ENCODE measurements at regions not wholly inside any gene's neighbourhood (a gene's known extent, or its start where the extent isn't known, plus 50 kb on each side); places are given as distances from the start of the nearest gene placed in this dataset.

DNA sequence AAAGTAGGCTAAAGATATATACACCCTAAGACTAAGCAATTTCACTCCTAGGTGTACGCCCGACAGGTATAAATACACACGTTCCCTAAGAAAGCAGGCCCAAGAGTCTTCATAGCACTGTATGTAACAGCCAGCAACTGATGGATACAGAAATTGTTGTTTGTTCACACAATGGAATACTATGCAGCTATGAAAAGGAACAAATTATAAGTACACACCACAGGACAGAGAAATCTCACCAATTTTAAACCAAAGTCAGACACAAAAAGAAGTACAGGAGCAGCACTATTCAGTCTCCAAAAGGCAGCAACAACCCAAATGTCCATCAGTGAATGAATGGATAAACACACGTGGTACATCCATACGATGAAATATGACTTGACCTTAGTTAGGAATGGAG lies 106.1 kb downstream of the LITAF start:
- TF ChIP-seq, protein P1, sequence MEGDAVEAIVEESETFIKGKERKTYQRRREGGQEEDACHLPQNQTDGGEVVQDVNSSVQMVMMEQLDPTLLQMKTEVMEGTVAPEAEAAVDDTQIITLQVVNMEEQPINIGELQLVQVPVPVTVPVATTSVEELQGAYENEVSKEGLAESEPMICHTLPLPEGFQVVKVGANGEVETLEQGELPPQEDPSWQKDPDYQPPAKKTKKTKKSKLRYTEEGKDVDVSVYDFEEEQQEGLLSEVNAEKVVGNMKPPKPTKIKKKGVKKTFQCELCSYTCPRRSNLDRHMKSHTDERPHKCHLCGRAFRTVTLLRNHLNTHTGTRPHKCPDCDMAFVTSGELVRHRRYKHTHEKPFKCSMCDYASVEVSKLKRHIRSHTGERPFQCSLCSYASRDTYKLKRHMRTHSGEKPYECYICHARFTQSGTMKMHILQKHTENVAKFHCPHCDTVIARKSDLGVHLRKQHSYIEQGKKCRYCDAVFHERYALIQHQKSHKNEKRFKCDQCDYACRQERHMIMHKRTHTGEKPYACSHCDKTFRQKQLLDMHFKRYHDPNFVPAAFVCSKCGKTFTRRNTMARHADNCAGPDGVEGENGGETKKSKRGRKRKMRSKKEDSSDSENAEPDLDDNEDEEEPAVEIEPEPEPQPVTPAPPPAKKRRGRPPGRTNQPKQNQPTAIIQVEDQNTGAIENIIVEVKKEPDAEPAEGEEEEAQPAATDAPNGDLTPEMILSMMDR (IDR thresholded peaks at IDR 0.05), result no peak
- no peak for TF ChIP-seq POLR2A (IDR thresholded peaks at IDR 0.05)
- TF ChIP-seq POLR2AphosphoS5 (IDR thresholded peaks at IDR 0.05), result no peak
- no peak for TF ChIP-seq EP300 (IDR thresholded peaks at IDR 0.05; ENCODE audit: low read depth)

Measured in transverse colon (tissue), 4 donors.